ENCODE measurements at regions not wholly inside any gene's neighbourhood (a gene's known extent, or its start where the extent isn't known, plus 50 kb on each side); places are given as distances from the start of the nearest gene placed in this dataset.

DNA sequence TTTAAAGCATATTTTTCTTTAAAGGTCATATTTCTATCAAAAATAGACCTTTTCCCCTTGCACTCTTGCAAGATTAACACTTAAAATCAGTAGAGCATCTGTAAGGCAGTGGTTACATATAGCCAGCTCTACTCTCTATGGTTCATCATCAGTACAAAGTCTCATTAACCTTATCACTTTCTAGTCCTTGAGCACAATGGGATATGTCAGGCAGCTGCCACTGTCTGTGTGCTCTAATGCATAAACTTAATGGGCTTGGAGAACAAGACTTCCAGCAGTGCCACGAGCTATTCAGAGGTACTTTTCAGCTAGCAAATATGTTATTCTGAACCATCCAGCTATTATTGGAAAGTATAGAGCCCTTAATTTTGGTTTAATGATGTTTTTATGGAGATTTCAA lies 393.7 kb downstream of the GASK1B start:
- Histone ChIP-seq H3K4me3 (no peak overlapping the region), H3K4me1 (no peaks in the 10 kb centered on the region), H3K36me3 (no peaks in the 10 kb centered on the region), H3K9me3 (no peaks in the 10 kb centered on the region), H3K27me3 (no peaks in the 10 kb centered on the region), H3K27ac (no peak overlapping the region)
- DNase-seq = no peak
- TF ChIP-seq, protein P1, sequence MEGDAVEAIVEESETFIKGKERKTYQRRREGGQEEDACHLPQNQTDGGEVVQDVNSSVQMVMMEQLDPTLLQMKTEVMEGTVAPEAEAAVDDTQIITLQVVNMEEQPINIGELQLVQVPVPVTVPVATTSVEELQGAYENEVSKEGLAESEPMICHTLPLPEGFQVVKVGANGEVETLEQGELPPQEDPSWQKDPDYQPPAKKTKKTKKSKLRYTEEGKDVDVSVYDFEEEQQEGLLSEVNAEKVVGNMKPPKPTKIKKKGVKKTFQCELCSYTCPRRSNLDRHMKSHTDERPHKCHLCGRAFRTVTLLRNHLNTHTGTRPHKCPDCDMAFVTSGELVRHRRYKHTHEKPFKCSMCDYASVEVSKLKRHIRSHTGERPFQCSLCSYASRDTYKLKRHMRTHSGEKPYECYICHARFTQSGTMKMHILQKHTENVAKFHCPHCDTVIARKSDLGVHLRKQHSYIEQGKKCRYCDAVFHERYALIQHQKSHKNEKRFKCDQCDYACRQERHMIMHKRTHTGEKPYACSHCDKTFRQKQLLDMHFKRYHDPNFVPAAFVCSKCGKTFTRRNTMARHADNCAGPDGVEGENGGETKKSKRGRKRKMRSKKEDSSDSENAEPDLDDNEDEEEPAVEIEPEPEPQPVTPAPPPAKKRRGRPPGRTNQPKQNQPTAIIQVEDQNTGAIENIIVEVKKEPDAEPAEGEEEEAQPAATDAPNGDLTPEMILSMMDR (IDR thresholded peaks at IDR 0.05) = no peak
- intact Hi-C loops (cut with DNase I) = no loop called here
- no peak for ATAC-seq

DNA sequence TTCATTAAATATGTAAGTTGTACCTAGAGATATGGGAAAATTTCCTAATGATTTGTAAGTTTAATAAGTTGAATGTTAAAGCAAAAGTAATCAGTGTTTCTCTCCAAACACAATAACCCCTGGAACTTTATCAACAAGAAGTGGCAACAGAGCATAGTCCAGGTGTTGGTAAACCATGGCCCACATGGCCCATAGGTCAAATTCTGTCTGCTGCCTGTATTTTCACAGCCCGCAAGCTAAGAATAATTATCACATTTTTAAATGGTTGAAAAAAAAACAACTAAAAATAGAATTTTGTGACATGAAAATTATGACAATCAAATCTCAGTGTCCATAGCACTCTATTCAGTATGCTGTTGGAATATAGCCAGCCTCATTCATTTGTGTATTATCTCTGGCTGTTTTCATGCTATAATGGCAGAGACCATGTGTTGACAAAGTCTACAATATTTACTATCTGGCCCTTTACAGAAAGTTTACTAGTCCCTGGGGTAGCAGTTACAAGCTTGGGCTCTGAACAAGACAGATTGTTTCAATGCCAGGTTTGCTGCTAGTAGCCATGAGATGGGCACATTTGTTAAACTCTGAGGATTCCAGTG lies 395.8 kb downstream of the GASK1B start:
- Histone ChIP-seq H3K4me3 (no peak overlapping the region), H3K27me3 (no peaks in the 10 kb centered on the region), H3K4me1 (no peaks in the 10 kb centered on the region), H3K27ac (no peak overlapping the region), H3K36me3 (no peaks in the 10 kb centered on the region), H3K9me3 (no peaks in the 10 kb centered on the region)
- ATAC-seq = no peak
- intact Hi-C loops (cut with DNase I) = no loop called here
- DNase-seq = no peak
- TF ChIP-seq, protein P1 (IDR thresholded peaks at IDR 0.05) = no peak

DNA sequence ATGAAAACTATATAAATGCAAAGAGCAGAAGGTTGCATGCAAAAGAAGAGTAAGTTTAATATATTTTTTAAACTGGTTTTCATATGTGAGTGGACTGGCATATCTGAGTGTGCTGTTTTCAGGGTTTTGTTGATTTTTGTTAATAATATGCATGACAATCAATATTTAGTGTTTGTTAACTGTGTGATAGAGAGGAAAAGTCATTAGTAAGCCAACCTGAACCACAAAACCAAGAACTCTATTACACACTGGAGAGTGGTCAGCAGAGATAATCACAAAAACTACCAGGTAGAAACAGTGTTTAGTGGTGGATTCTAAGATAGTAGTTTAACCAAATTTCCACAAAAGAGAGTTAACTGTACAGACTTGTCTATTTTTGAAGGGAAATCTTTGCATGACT lies 396.9 kb downstream of the GASK1B start:
- Histone ChIP-seq H3K27ac (no peak overlapping the region), H3K9me3 (no peaks in the 10 kb centered on the region), H3K36me3 (no peaks in the 10 kb centered on the region), H3K4me3 (no peak overlapping the region), H3K4me1 (no peaks in the 10 kb centered on the region), H3K27me3 (no peaks in the 10 kb centered on the region)
- ATAC-seq = no peak
- TF ChIP-seq, protein P1 (IDR thresholded peaks at IDR 0.05) = no peak
- no peak for DNase-seq
- intact Hi-C loops (cut with DNase I) = no loop called here

DNA sequence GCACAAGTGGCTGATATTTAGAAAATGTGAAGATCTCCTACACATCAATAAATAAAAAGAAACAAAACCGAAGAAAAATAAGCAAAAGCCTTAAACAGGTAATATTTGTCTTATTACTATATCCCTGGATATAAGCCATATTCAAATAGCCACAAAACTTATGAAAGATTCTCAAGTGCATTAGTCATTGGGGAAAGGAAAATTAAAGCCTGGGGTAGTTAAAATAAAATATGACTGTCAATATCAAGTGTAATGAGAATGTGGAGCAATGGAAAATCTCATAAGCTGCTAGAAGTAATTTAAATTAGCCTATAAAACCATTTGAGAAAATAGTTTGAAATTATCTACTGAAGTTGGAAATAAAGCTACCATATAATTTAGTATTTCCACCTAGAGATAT lies 399.9 kb downstream of the GASK1B start:
- Histone ChIP-seq H3K4me3 (no peak overlapping the region), H3K4me1 (no peaks in the 10 kb centered on the region), H3K27ac (no peak overlapping the region), H3K27me3 (no peaks in the 10 kb centered on the region), H3K9me3 (no peaks in the 10 kb centered on the region), H3K36me3 (no peaks in the 10 kb centered on the region)
- intact Hi-C loops (cut with DNase I) = no loop called here
- TF ChIP-seq, protein P1 (IDR thresholded peaks at IDR 0.05) = no peak
- DNase-seq (no peak), ATAC-seq (no peak)

DNA sequence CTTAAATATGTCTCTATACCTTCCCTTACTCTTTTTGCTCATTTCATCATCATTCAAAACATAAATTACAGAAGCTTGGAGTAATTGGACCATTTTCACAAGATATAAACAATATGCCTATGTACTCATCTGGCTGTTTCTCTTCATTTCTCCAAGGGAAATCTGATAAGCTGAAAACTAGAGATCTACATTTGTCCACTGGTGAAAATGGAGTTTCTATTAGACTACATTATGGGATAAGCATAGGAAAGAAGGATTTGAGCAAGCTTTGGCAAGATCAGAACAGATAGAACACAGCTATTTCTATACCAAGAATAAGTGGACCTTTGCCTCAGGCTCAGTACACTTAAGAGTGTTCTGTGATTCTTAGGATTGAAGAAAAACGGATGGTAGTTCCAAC lies 404.4 kb downstream of the GASK1B start:
- intact Hi-C loops (cut with DNase I) = no loop called here
- Histone ChIP-seq H3K36me3 (no peaks in the 10 kb centered on the region), H3K27ac (no peak overlapping the region), H3K9me3 (no peaks in the 10 kb centered on the region), H3K27me3 (no peaks in the 10 kb centered on the region), H3K4me1 (no peaks in the 10 kb centered on the region), H3K4me3 (no peak overlapping the region)
- TF ChIP-seq, protein P1 (IDR thresholded peaks at IDR 0.05) = no peak
- ATAC-seq (no peak), DNase-seq (no peak)
